Endothelial cell of umbilical vein (primary cell): ENCODE measurements at regions not wholly inside any gene's neighbourhood (a gene's known extent, or its start where the extent isn't known, plus 50 kb on each side); places are given as distances from the start of the nearest gene placed in this dataset.

Source experiments
- BruUV-seq: library from RNA; stranded (reverse); fragments of 400-500 nt; replicated peaks from 2 replicates; lab custom pipeline; 2021; lab: Mats Ljungman, UMichigan
- CTCF ChIA-PET: fragments of 300-600, 350-600 bp; sonication (Branson Sonifier 250); formaldehyde crosslinking; loops from one replicate; lab custom pipeline; 2021; ENCODE audit warnings: antibody characterized with exemption, inconsistent platforms; lab: Charles Lee
- POLR2A ChIA-PET: fragments of 300-600, 350-600 bp; sonication (Branson Sonifier 250); formaldehyde crosslinking; loops from one replicate; lab custom pipeline; 2021; ENCODE audit warnings: antibody characterized with exemption, inconsistent platforms; lab: Charles Lee
- DNase-seq: peaks from one replicate; pipeline ENCODE4 v3.0.0-alpha.2; 2011; ENCODE audit warnings: low read depth, low spot score
- FAIRE-seq: peaks from 2 replicates; lab custom pipeline; 2011; peaks lifted over from hg19 to GRCh38; lab: Jason Lieb, UNC
- H2AFZ ChIP-seq: 2 replicates; pipeline ENCODE4 v1.6.0; 2012; ENCODE audit warnings: low read depth, low read length, control low read depth, inconsistent platforms
- H3K27ac ChIP-seq: 2 replicates; pipeline ENCODE4 v1.5.1; 2011; ENCODE audit warnings: low read depth, mild to moderate bottlenecking, control low read depth, low read length, moderate library complexity; ENCODE audit not compliant: insufficient read depth
- H3K27me3 ChIP-seq, 2 experiments: 2 replicates each; pipeline versions ENCODE4 v1.6.0 to v1.6.1; 2011; ENCODE audit warnings: low read length in 2 of 2, mixed read lengths in 1 of 2; ENCODE audit not compliant: control insufficient read depth in 2 of 2, insufficient read depth in 2 of 2
- H3K36me3 ChIP-seq, 2 experiments: 2 replicates in 1 of 2; 3 replicates in 1 of 2; pipeline ENCODE4 v1.5.1; 2011; ENCODE audit warnings: low read length in 2 of 2, mild to moderate bottlenecking in 1 of 2, moderate library complexity in 1 of 2; ENCODE audit not compliant: control insufficient read depth in 2 of 2, insufficient read depth in 2 of 2; ENCODE audit errors: extremely low read depth in 1 of 2
- H3K4me1 ChIP-seq: 3 replicates; pipeline ENCODE4 v1.5.1; 2011; ENCODE audit warnings: mild to moderate bottlenecking, low read length; ENCODE audit not compliant: control insufficient read depth, insufficient read depth; ENCODE audit errors: extremely low read depth
- H3K4me2 ChIP-seq: 2 replicates; pipeline ENCODE4 v1.6.1; 2011; ENCODE audit warnings: low read length, control low read depth, mixed read lengths; ENCODE audit not compliant: insufficient read depth
- H3K4me3 ChIP-seq, 3 experiments: fragments of 200-600 bp in 1 of 3; sonication (generic), shearing (Covaris generic) in 1 of 3; replicated peaks in 1 of 3; 2 replicates each; pipeline ENCODE4 v1.5.1; 2011 to 2016; ENCODE audit warnings: control low read depth in 3 of 3, low read length in 3 of 3, mild to moderate bottlenecking in 2 of 3, inconsistent platforms in 1 of 3, low read depth in 1 of 3, moderate library complexity in 1 of 3; ENCODE audit not compliant: insufficient read depth in 1 of 3
- H3K79me2 ChIP-seq: 2 replicates; pipeline ENCODE4 v1.6.0; 2012; ENCODE audit warnings: low read length, inconsistent platforms; ENCODE audit not compliant: control insufficient read depth, insufficient read depth
- H3K9ac ChIP-seq: replicated peaks from 2 replicates; pipeline ENCODE3; 2011; ENCODE audit warnings: low read length, control low read depth; ENCODE audit not compliant: insufficient read depth; ENCODE audit errors: extremely low read depth
- H3K9me1 ChIP-seq: replicated peaks from 3 replicates; pipeline ENCODE4 v1.6.0; 2011; ENCODE audit warnings: mild to moderate bottlenecking, low read length; ENCODE audit not compliant: control insufficient read depth, insufficient read depth; ENCODE audit errors: extremely low read depth
- H3K9me3 ChIP-seq: replicated peaks from 2 replicates; pipeline ENCODE4 v1.5.1; 2012; ENCODE audit warnings: low read length, inconsistent platforms; ENCODE audit not compliant: control insufficient read depth, insufficient read depth
- H4K20me1 ChIP-seq: replicated peaks from 2 replicates; pipeline ENCODE3; 2011; ENCODE audit warnings: mild to moderate bottlenecking, low read length; ENCODE audit not compliant: control insufficient read depth, insufficient read depth; ENCODE audit errors: extremely low read depth
- EZH2 ChIP-seq: IDR thresholded peaks from 2 replicates; pipeline ENCODE4 v1.6.1; 2012; ENCODE audit warnings: borderline replicate concordance, low read depth, mild to moderate bottlenecking, moderate library complexity, low read length, inconsistent platforms; ENCODE audit not compliant: severe bottlenecking
- FOS ChIP-seq: IDR thresholded peaks from 2 replicates; pipeline ENCODE4 v1.6.1; 2011; ENCODE audit warnings: mild to moderate bottlenecking, low read length, moderate library complexity, borderline replicate concordance; ENCODE audit not compliant: insufficient read depth
- GATA2 ChIP-seq: IDR thresholded peaks from 2 replicates; pipeline ENCODE4 v1.7.0; 2011; ENCODE audit warnings: low read depth, mild to moderate bottlenecking, moderate library complexity, mixed read lengths, low read length; ENCODE audit not compliant: insufficient read length, insufficient read depth
- JUN ChIP-seq: IDR thresholded peaks from 2 replicates; pipeline ENCODE4 v1.6.1; 2011; ENCODE audit warnings: borderline replicate concordance, low read depth; ENCODE audit not compliant: insufficient read length, insufficient read depth
- MYC ChIP-seq: IDR thresholded peaks from one replicate; pipeline ENCODE4 v1.6.1; 2011; ENCODE audit warnings: mild to moderate bottlenecking, low read depth, low read length
- POLR2A ChIP-seq: IDR thresholded peaks from 2 replicates; pipeline ENCODE4 v1.6.1; 2012; ENCODE audit warnings: low read depth, mild to moderate bottlenecking, control low read depth, low read length
- POLR2AphosphoS5 ChIP-seq: IDR thresholded peaks from 2 replicates; pipeline ENCODE4 v1.6.1; 2012; ENCODE audit warnings: low read depth, mild to moderate bottlenecking, control low read depth, low read length, moderate library complexity; ENCODE audit not compliant: insufficient read depth
- dilution Hi-C: fragments of 300-500 bp; cut with MboI; formaldehyde crosslinking; loops from one replicate; pipeline ENCODE4 v1.15.0; 2019; ENCODE audit warnings: low sequenced_read_pairs; ENCODE audit not compliant: extremely low pct_ligation_motif_present
- intact Hi-C: fragments of 100-400 bp; cut with micrococcal nuclease; formaldehyde crosslinking; loops from one replicate; pipeline ENCODE4 v1.10.0; 2022
- TF ChIP-seq, protein P1 (sequence below): IDR thresholded peaks from 2 replicates; pipeline ENCODE4 v1.6.1; 2011; ENCODE audit not compliant: insufficient read depth, insufficient read length
- TF ChIP-seq, protein P2 (sequence below), 2 donors: IDR thresholded peaks; 1 replicate in 1 of 2; 2 replicates in 1 of 2; pipeline ENCODE4 v1.5.1; 2011; ENCODE audit warnings: low read length in 2 of 2, mild to moderate bottlenecking in 2 of 2, moderate library complexity in 2 of 2, control low read depth in 1 of 2, inconsistent platforms in 1 of 2, low read depth in 1 of 2; ENCODE audit not compliant: insufficient read depth in 1 of 2; ENCODE audit errors: extremely low read depth in 1 of 2

DNA sequence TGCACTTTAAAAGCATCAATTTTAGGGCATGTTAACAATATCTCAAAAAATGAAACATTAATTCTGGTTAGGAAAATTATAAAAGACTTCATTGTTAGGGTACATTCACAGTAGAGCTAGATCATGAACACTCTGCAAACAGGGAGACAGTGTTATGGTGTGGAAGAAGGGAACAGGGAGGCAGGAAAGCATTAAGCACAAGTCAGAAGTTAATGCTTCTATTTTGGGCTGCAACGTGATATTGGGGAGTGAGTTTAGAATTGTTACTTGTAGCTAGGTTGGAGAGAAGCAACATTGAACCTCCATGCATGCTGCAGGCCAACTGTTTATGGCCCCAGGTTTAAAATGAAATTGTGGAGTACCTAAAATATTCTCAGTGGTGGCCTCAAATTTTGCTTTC lies 278.1 kb upstream of the NMUR2 start:
- no peak for FAIRE-seq
- Histone ChIP-seq H3K27me3 (no peaks in the 10 kb centered on the region), H3K9me3 (peaks cover 8% of the 10 kb centered on the region), H3K27ac (no peak overlapping the region), H3K9ac (no peak overlapping the region), H3K79me2 (no peaks in the 10 kb centered on the region), H3K4me2 (no peak overlapping the region), H3K9me1 (no peaks in the 10 kb centered on the region), H3K36me3 (no peaks in the 10 kb centered on the region), H4K20me1 (no peaks in the 10 kb centered on the region), H3K4me3 (no peak overlapping the region), H2AFZ (no peak overlapping the region), H3K4me1 (no peaks in the 10 kb centered on the region)
- intact Hi-C loops: no loop called here
- TF ChIP-seq, protein P1, sequence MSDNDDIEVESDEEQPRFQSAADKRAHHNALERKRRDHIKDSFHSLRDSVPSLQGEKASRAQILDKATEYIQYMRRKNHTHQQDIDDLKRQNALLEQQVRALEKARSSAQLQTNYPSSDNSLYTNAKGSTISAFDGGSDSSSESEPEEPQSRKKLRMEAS: no peak
- TF ChIP-seq POLR2AphosphoS5 (no peak), MYC (no peak), JUN (no peak), EZH2 (no peak), GATA2 (no peak), FOS (no peak), POLR2A (no peak)
- TF ChIP-seq, protein P2, sequence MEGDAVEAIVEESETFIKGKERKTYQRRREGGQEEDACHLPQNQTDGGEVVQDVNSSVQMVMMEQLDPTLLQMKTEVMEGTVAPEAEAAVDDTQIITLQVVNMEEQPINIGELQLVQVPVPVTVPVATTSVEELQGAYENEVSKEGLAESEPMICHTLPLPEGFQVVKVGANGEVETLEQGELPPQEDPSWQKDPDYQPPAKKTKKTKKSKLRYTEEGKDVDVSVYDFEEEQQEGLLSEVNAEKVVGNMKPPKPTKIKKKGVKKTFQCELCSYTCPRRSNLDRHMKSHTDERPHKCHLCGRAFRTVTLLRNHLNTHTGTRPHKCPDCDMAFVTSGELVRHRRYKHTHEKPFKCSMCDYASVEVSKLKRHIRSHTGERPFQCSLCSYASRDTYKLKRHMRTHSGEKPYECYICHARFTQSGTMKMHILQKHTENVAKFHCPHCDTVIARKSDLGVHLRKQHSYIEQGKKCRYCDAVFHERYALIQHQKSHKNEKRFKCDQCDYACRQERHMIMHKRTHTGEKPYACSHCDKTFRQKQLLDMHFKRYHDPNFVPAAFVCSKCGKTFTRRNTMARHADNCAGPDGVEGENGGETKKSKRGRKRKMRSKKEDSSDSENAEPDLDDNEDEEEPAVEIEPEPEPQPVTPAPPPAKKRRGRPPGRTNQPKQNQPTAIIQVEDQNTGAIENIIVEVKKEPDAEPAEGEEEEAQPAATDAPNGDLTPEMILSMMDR (IDR thresholded peaks at IDR 0.05; ENCODE audit: extremely low read depth in 1 of 2, insufficient read depth in 1 of 2, low read depth in 1 of 2, low read length in 2 of 2): no peak
- no TSS peak for BruUV-seq
- CTCF ChIA-PET: no interaction called here
- DNase-seq: no peak
- POLR2A ChIA-PET: no interaction called here
- dilution Hi-C loops: no loop called here
